ENCODE measurements at regions not wholly inside any gene's neighbourhood (a gene's known extent, or its start where the extent isn't known, plus 50 kb on each side); places are given as distances from the start of the nearest gene placed in this dataset.

GRCh38 chr2:31813016-31813415 lies 197.8 kb downstream of the MEMO1 start:
- ChIA-PET POLR2A (no interaction called here), CTCF (no interaction called here)
- TF ChIP-seq SUZ12 (IDR thresholded peaks at IDR 0.05; ENCODE audit: unreplicated experiment) (no peak), FOXM1 (IDR thresholded peaks at IDR 0.05; ENCODE audit: low read depth, low read length) (no peak), NKRF (conservative IDR thresholded peaks at IDR 0.05) (no peak), IKZF1 (conservative IDR thresholded peaks at IDR 0.05) (no peak), NRF1 (conservative IDR thresholded peaks at IDR 0.05; ENCODE audit: low read depth, low read length) (no peak), EGR1 (IDR thresholded peaks at IDR 0.05; ENCODE audit: borderline replicate concordance in 1 of 2, low read depth in 2 of 2, low read length in 2 of 2) (no peak), BMI1 (IDR thresholded peaks at IDR 0.05; ENCODE audit: borderline replicate concordance) (no peak), TCF3 (IDR thresholded peaks at IDR 0.05; ENCODE audit: borderline replicate concordance, insufficient read depth, low read depth, low read length) (no peak), MTA2 (IDR thresholded peaks at IDR 0.05; ENCODE audit: low read depth) (no peak), ELK1 (IDR thresholded peaks at IDR 0.05; ENCODE audit: low read depth, low read length) (no peak), TBL1XR1 (IDR thresholded peaks at IDR 0.05; ENCODE audit: low read depth, low read length) (no peak), REST (IDR thresholded peaks at IDR 0.05; ENCODE audit: low read depth, low read length) (no peak), KAT2A (conservative IDR thresholded peaks at IDR 0.05; ENCODE audit: control insufficient read depth, low read depth, low read length) (no peak), RUNX3 (IDR thresholded peaks at IDR 0.05; ENCODE audit: low read length) (no peak), SUPT20H (IDR thresholded peaks at IDR 0.05; ENCODE audit: borderline replicate concordance, control insufficient read depth, low read depth, low read length) (no peak), NFYB (IDR thresholded peaks at IDR 0.05; ENCODE audit: insufficient read depth, low read depth, low read length) (no peak), EP300 (IDR thresholded peaks at IDR 0.05; ENCODE audit: borderline replicate concordance in 1 of 2, control insufficient read depth in 1 of 2, low read depth in 2 of 2, low read length in 2 of 2) (no peak)

More at GRCh38 chr2:31813016-31813415, 197.8 kb downstream of the MEMO1 start:
- no TSS peak for BruUV-seq (replicated peaks)
- Histone ChIP-seq H3K4me1 (ENCODE audit: control insufficient read depth, insufficient read depth, low read length) (peaks cover 9% of the 10 kb centered on the region), H3K79me2 (ENCODE audit: control insufficient read depth, insufficient read depth, low read length) (no peaks in the 10 kb centered on the region), H2AFZ (ENCODE audit: control insufficient read depth, low read depth, low read length) (no peak overlapping the region), H3K9ac (ENCODE audit: control insufficient read depth, insufficient read depth, low read length) (no peak overlapping the region), H3K4me2 (ENCODE audit: control insufficient read depth, insufficient read depth) (no peak overlapping the region), H3K27me3 (replicated peaks in 1 of 2; ENCODE audit: control insufficient read depth in 2 of 2, insufficient read depth in 2 of 2, low read length in 1 of 2) (no peaks in the 10 kb centered on the region), H3K36me3 (ENCODE audit: control insufficient read depth in 2 of 2, insufficient read depth in 2 of 2, low read length in 1 of 2) (no peaks in the 10 kb centered on the region), H3K9me3 (replicated peaks; ENCODE audit: control insufficient read depth, insufficient read depth, low read length) (no peaks in the 10 kb centered on the region), H3K27ac (ENCODE audit: control insufficient read depth, insufficient read depth) (no peak overlapping the region), H4K20me1 (ENCODE audit: control insufficient read depth, insufficient read depth) (no peaks in the 10 kb centered on the region), H3K4me3 (no peak overlapping the region)
- FAIRE-seq (no peak), ATAC-seq (no peak), DNase-seq (ENCODE audit: low read depth, low spot score) (no peak)
- 87% methylated on average over 8 of the region's 8 CpGs for WGBS (ENCODE audit: insufficient coverage, insufficient replicate concordance, low lambda C conversion rate, missing lambda C conversion rate)
- in situ Hi-C loops (cut with MboI): no loop called here
- intact Hi-C loops (cut with micrococcal nuclease; ENCODE audit: unreplicated experiment): no loop called here
- RAD21 ChIA-PET (ENCODE audit: unreplicated experiment): no interaction called here
- SMC1A ChIA-PET (ENCODE audit: uncharacterized antibody, unreplicated experiment): no interaction called here

Data from GM12878 (cell line).